ENCODE measurements at regions not wholly inside any gene's neighbourhood (a gene's known extent, or its start where the extent isn't known, plus 50 kb on each side); places are given as distances from the start of the nearest gene placed in this dataset.
"Not testable (repeated sequence)": the region's sequence is repeated elsewhere in the genome, so short reads cannot be mapped to it uniquely, and the experiment has no call there.

GRCh38 chr6:80485494-80485893 lies 379.0 kb downstream of the BCKDHB start:
- FAIRE-seq, result not testable (repeated sequence)

GRCh38 chr6:80482056-80482455 lies 375.6 kb downstream of the BCKDHB start:
- FAIRE-seq, result no peak

- no peak for FAIRE-seq
Measured at GRCh38 chr6:80480421-80481157, 374.1 kb downstream of the BCKDHB start.

- no peak for FAIRE-seq
Measured at GRCh38 chr6:80478030-80478429, 371.6 kb downstream of the BCKDHB start.

GRCh38 chr6:80477591-80477990 lies 371.1 kb downstream of the BCKDHB start:
- peak; percentile 65 for FAIRE-seq

GRCh38 chr6:80472271-80472670 lies 365.8 kb downstream of the BCKDHB start:
- FAIRE-seq, result no peak

GRCh38 chr6:80469977-80470376 lies 363.5 kb downstream of the BCKDHB start:
- no peak for FAIRE-seq

- FAIRE-seq, result no peak
Measured at GRCh38 chr6:80468398-80468797, 361.9 kb downstream of the BCKDHB start.

- FAIRE-seq, result no peak
Measured at GRCh38 chr6:80467408-80467807, 360.9 kb downstream of the BCKDHB start.

- no peak for FAIRE-seq
Measured at GRCh38 chr6:80466981-80467380, 360.5 kb downstream of the BCKDHB start.

GRCh38 chr6:80465513-80465912 lies 359.0 kb downstream of the BCKDHB start:
- no peak for FAIRE-seq

GRCh38 chr6:80464901-80465300 lies 358.4 kb downstream of the BCKDHB start:
- no peak for FAIRE-seq

GRCh38 chr6:80463197-80463596 lies 356.7 kb downstream of the BCKDHB start:
- FAIRE-seq, result no peak

- no peak for FAIRE-seq
Measured at GRCh38 chr6:80460257-80460865, 353.9 kb downstream of the BCKDHB start.

GRCh38 chr6:80457439-80457933 lies 351.0 kb downstream of the BCKDHB start:
- no peak for FAIRE-seq

- no peak for FAIRE-seq
Measured at GRCh38 chr6:80456724-80457438, 350.4 kb downstream of the BCKDHB start.

GRCh38 chr6:80454661-80455365 lies 348.3 kb downstream of the BCKDHB start:
- FAIRE-seq, result no peak

GRCh38 chr6:80454197-80454596 lies 347.7 kb downstream of the BCKDHB start:
- no peak for FAIRE-seq

- FAIRE-seq, result no peak
Measured at GRCh38 chr6:80449726-80450125, 343.3 kb downstream of the BCKDHB start.

GRCh38 chr6:80446454-80447045 lies 340.1 kb downstream of the BCKDHB start:
- no peak for FAIRE-seq

- no peak for FAIRE-seq
Measured at GRCh38 chr6:80445751-80446150, 339.3 kb downstream of the BCKDHB start.

- no peak for FAIRE-seq
Measured at GRCh38 chr6:80442366-80442765, 335.9 kb downstream of the BCKDHB start.

GRCh38 chr6:80441131-80441530 lies 334.7 kb downstream of the BCKDHB start:
- FAIRE-seq, result no peak
